AG08396 (cell line): ENCODE measurements at regions not wholly inside any gene's neighbourhood (a gene's known extent, or its start where the extent isn't known, plus 50 kb on each side); places are given as distances from the start of the nearest gene placed in this dataset.
A peak's percentile ranks its signal among the peaks of the same experiment; 100 is the strongest.

ENCODE experiments used
- DNase-seq: peaks from one replicate; pipeline ENCODE4 v3.0.0; 2012; ENCODE audit warnings: low spot score, mixed read lengths

DNA sequence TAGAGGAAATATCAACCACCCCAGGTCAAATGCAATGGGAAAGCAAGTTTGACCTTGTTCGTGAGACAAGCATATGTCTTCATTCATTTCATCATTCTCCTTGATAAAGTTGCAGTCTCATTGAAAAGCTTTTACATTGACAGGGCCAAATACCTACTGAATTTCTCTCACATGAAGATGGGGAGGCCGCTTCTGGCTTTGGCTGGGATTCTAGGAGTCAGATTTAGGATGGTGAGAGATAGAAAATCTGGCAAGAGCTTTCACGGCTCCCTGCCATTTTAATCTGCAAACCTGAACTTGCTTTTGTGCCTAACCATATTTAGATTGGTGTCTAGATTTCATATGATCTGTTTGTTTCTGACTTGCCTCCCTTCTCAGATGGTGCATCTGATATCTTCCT lies 88.0 kb downstream of the TMEM100 start:
- no peak for DNase-seq

GRCh38 chr17:55632893-55633292 lies 89.8 kb downstream of the TMEM100 start:
- DNase-seq = peak; percentile 15

DNA sequence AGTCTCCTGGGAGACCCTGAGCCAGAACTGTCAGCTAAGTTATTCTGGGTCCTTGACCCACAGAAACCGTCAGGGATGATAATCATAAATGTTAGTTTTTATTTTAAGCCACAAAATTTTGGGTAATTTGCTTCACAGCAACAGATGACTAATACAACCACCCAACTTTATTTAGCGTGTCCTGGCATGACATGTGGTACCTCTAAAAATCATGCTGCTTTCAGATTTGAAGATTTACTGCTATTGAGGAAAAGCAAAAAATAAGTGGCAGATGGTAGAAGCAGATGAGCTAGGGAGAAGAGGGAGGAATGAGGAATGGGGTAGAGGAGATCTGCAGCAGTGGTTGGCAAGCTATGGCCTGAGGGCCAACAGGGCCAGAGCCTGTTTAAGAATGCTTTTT lies 90.4 kb downstream of the TMEM100 start:
- DNase-seq = no peak

- no peak for DNase-seq
These were observed 92.7 kb downstream of the TMEM100 start for GRCh38 chr17:55629995-55630394.

- DNase-seq = no peak
These were observed 97.1 kb downstream of the TMEM100 start for GRCh38 chr17:55625521-55625920.

DNA sequence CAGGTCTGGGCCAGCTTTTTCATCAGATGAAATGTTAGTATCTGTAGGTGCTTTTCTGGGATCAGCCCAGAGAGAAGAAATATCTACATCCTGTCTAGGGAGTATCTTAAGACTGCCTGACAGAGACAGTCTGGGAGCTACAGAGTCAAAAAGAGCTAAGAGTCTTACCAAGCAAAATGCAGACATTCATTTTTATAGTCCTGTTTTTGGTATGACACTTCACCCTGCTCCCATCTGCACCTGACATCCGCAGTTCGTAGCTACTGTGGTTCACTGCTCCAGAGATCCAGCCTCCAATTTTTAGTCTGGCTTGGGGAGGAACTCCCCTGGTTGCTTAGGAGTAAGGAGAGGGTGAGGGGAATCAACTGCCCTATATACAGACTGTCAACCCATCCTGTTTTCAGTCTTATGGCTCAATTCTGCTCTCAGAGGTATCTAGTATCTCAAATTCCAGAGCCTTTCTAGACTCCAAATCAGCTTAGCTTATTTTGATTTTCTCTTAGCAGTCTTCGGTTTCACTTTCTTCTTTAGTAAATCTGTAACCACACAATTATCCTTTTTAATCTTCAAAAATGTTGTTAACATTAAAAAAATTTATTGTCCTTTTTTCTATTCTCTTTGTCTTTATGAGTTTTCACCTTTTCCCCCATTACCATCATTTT lies 97.8 kb downstream of the TMEM100 start:
- no peak for DNase-seq

DNA sequence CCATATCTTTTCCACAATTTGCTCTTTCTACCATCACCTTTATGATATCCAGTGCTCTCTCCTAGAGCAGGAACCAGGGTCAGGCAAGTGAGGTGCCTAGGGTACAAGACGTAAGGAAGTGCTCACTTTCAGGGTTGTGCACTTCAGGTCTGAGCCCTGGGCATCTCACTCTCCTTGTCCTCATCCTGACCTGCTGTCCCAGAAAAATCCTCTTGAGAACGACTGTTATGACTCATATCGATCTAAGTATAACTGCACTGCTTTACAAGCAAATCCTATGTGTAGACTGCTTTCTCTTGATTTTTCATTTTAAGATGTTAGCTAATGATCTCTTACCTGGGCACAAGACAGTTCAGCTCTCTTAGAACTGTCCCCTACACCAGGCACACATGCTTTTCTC lies 100.1 kb downstream of the TMEM100 start:
- no peak for DNase-seq

GRCh38 chr17:55620945-55621344 lies 101.7 kb downstream of the TMEM100 start:
- no peak for DNase-seq

GRCh38 chr17:55620023-55620422 lies 102.6 kb downstream of the TMEM100 start:
- DNase-seq = no peak

- no peak for DNase-seq
These were observed 105.2 kb downstream of the TMEM100 start for GRCh38 chr17:55617441-55617840.

DNA sequence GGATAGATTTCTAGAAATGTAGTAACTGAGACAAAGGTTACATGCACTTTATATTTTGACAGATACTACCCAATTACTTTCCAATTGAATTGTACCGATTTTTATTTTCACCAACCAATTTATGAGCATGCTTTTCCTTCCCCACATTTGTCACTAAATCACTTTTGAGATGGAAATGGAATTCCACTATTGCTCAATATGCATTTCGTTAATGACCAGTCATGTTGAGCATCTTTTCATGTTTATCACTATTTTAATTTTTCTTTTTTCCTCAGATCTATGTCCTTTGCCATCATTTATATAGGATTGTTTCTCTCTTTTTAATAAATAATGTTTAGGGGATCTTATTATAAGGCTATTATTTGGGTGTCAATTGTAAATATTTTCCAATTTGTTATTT lies 102.8 kb upstream of the SMIM36 start:
- DNase-seq = no peak

GRCh38 chr17:55612691-55613141 lies 101.5 kb upstream of the SMIM36 start:
- no peak for DNase-seq

DNA sequence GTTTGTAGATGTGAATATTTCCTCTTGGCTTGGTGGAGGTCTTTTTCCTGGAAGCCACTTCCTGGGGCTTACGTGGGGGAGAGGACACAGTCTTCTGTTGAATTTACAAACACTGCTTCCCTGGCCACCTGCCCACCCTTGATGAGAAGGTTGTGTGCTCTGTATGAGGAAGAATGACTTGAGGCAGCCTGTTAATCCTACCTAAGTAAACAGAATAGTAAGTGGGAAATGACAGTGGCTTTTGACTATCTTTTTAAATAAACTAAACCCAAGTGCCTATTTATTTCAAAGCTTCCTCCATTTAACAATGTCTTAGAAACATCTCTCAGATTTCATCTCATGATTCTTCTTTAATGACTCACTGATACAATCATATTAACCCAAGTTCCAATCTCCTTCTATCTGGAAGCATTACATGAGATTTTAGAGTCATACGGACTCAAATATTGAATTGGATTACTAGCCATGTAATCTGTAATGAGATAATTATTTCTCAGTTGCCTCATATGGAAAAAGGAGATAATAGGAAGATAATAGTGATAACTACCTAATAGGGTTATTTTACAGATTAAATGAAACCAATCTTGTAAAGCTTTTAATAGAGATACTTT lies 96.6 kb upstream of the SMIM36 start:
- no peak for DNase-seq

DNA sequence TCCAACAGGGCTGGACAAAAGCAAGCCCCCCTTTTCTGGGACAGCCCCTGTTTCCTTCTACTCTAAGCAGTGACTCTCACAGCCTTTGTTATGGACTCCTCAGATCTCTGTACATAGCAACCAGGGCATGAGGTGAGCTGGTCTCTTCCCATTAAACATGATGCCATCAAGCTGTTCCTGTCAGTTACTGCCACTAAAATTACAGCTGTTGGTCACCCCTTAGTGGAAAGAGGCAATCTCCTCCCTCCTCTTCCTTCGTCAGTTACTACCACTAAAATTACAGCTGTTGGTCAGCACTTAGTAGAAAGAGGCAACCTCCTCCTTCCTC lies 95.2 kb upstream of the SMIM36 start:
- no peak for DNase-seq

GRCh38 chr17:55605705-55606487 lies 94.6 kb upstream of the SMIM36 start:
- DNase-seq = no peak

DNA sequence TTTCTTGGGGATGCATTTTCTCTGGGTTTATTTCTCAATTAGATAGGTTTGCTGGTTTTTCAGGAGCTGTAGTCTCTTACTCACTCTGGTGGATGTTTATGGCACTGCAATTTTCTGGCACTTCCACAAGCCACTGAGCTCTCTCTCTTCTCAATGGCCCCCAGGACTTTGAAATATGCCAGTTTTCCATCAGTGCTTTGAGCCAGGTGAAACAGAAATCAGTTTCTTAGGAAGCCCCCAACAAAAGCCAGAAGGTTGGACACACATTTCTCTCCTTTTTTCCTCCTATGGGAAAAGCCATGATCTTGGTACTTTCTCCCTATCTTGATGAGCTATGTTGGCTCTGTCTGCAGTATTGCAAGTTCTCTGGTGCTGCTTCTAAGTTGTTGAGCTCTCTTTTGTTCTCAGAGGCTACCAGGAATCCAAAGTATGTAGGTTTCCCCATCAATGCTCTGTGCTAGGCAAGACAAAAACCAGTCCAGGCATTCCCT lies 90.7 kb upstream of the SMIM36 start:
- no peak for DNase-seq

DNA sequence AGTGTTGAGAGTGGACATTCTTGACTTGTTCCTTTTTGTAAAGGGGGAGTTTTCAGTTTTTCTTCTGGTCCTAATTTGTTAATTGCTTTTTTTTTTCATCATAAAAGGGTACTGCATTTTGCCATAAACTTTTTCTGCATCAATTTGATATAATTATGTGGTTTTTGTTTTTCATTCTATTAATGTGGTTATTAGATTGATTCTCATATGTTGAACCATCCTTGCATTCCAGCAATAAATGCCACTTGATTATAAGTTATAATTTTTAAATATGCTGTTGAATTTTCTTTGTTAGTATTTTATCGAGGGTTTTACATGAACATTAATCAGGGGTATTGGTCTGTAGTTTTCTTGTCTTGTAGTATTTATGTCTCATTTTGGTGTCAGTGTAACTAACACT lies 87.2 kb upstream of the SMIM36 start:
- no peak for DNase-seq

DNA sequence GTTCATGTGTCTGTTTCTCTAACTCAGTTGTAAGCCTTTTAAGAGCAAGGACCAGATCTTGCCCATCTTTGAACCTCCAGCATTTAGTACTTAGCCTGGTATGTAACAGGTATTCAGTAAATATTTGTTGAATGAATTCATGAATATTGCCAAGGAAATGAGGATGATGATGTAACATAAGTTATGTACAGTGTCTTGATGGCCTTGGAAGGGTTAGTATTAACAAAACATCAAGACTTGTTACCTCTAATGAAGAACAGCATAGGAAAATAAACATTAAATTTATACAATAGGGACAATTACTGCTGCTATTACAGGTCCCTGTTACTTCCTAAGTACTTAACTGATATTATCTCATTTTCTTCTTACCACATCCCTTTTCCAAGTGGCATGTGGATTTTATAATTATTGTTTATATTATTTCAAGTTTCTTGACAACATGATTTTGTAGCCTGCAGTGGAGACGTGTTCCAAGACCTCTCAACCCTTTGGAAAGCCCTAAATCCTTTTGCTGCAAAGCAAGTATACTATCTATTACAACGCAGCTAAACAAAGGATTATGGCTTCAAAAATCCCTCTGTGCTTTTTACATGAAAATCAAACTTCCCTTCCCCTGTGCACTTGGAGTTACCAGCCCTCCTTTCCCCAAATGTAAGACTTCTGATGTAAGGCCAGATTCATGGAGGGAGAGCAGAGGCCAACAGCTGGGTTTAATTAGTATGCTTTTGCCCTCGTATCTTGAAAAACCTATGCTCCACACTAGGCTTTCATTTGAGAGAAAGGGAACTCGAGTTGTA lies 77.4 kb upstream of the SMIM36 start:
- DNase-seq = no peak

- no peak for DNase-seq
These were observed 76.4 kb upstream of the SMIM36 start for GRCh38 chr17:55587608-55588139.

DNA sequence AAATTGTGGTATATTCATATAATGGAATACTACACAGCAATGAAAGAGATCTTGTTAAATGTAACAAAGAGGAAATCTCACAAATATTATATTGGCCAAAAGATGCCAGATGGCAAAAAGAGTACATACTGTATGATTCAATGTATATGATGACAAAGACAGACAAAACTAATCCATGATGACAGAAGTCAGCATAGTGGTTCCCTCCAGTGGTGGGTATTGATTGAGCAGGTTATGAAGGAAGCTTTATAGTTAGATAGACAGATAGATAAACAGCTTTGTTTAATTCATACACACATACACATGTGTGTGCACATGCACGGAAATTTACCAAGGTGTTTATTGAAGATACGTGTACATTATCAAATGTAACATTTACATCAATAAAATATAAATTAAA lies 74.4 kb upstream of the SMIM36 start:
- no peak for DNase-seq

- no peak for DNase-seq
These were observed 73.6 kb upstream of the SMIM36 start for GRCh38 chr17:55584861-55585260.

DNA sequence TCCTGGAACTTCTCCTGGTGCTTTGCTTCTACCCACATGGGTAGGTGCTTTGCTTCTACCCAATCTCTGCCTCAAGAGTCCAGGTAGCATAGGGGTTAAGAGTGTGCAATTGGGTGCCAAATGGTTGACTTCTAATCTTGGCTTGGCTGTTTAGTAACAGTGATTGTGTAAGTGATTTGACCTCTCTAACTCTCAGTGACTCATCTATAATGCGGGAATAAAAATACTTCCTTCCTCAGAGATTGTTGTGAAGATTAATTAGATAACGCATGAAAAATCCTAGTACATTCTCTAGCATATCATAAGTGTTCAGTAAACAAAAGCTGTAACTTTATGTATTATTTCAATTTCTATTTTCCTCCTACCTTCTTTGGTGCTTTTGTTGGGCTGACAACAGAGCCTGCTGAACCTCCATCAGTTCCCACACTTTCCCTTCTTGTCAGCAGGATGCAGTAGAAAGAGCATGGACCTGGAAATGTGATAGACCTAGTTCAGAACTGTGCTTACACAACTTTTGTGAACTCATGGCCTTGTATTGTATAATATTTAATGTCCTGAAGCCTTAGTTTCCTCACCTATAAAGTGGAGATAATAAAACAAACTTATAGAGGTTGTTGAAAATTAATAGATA lies 72.9 kb upstream of the SMIM36 start:
- DNase-seq = no peak
